ENCODE measurements at regions not wholly inside any gene's neighbourhood (a gene's known extent, or its start where the extent isn't known, plus 50 kb on each side); places are given as distances from the start of the nearest gene placed in this dataset.

DNA sequence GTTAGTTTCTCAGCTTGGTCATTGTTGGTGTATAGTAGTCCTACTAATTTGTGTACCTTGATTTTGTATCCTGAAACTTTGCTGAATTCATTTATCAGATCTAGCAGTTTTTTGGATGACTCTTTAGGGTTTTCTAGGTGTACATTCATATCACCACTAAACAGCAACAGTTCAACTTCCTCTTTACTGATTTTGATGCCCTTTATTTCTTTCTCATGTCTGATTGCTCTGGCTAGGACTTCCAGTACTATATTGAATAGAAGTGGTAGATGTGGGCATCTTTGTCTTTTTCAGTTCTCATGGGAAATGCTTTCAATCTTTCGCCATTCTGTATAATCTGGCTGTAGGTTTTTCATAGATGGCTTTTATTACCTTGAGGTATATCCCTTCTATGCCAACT lies 61.3 kb upstream of the HEY2 start (continued):
- TF ChIP-seq MAX (IDR thresholded peaks at IDR 0.05) (no peak), SAP30 (IDR thresholded peaks at IDR 0.05; ENCODE audit: insufficient read depth, insufficient replicate concordance, low read length) (no peak), BCL11A (IDR thresholded peaks at IDR 0.05; ENCODE audit: low read depth in 2 of 2, low read length in 2 of 2) (no peak), USF2 (IDR thresholded peaks at IDR 0.05; ENCODE audit: low read length) (no peak), CTBP2 (IDR thresholded peaks at IDR 0.05; ENCODE audit: borderline replicate concordance, insufficient read depth, insufficient read length, low read length) (no peak), RFX5 (IDR thresholded peaks at IDR 0.05; ENCODE audit: borderline replicate concordance, low read depth, low read length) (no peak), NRF1 (IDR thresholded peaks at IDR 0.05; ENCODE audit: low read depth, low read length) (no peak)

Measured in H1 (cell line).